ENCODE measurements at regions not wholly inside any gene's neighbourhood (a gene's known extent, or its start where the extent isn't known, plus 50 kb on each side); places are given as distances from the start of the nearest gene placed in this dataset.

DNA sequence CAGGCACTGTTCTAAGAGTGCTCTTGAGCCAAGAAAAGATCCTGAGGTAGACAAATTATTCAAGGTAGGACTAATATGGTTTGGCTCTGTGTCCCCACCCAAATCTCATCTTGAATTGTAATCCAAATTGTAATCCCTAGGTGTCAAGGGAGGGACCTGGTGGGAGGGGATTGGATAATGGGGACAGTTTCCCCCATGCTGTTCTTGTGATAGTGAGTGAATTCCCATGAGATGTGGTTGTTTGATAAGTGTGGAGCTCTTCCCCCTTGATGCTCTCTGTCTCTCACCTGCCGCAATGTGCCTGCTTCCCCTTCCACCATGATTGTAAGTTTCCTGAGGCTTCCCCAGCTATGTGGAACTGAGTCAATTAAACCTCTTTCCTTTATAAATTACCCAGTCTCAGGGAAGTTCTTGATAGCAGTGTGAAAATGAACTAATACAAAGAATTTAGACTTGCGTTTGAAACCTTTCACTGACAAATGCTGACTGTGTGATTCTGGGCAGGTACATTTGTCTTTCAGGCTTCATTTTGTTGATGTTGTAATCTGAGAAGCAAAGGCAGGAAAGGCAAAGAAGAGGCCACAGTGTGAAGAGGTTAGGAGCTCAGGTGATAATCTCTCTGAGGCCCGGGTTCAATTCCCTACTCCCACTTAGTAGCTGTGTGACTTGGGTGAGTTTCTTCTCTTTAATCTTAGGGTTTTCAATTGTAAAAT lies 115.8 kb upstream of the PAX6 start:
- no peak overlapping the region for H3K4me2 ChIP-seq (ENCODE audit: low read length)

GRCh38 chr11:31926106-31926505 lies 115.0 kb upstream of the PAX6 start:
- TF ChIP-seq MXI1 (conservative IDR thresholded peaks at IDR 0.05; ENCODE audit: poor library complexity, severe bottlenecking): no peak
- TF ChIP-seq POLR2AphosphoS5 (IDR thresholded peaks at IDR 0.05): no peak
- TF ChIP-seq, protein P1, sequence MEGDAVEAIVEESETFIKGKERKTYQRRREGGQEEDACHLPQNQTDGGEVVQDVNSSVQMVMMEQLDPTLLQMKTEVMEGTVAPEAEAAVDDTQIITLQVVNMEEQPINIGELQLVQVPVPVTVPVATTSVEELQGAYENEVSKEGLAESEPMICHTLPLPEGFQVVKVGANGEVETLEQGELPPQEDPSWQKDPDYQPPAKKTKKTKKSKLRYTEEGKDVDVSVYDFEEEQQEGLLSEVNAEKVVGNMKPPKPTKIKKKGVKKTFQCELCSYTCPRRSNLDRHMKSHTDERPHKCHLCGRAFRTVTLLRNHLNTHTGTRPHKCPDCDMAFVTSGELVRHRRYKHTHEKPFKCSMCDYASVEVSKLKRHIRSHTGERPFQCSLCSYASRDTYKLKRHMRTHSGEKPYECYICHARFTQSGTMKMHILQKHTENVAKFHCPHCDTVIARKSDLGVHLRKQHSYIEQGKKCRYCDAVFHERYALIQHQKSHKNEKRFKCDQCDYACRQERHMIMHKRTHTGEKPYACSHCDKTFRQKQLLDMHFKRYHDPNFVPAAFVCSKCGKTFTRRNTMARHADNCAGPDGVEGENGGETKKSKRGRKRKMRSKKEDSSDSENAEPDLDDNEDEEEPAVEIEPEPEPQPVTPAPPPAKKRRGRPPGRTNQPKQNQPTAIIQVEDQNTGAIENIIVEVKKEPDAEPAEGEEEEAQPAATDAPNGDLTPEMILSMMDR (IDR thresholded peaks at IDR 0.05; ENCODE audit: poor library complexity, severe bottlenecking): no peak
- no peak for TF ChIP-seq EP300 (conservative IDR thresholded peaks at IDR 0.05; ENCODE audit: poor library complexity, severe bottlenecking)
- TF ChIP-seq SMC3 (conservative IDR thresholded peaks at IDR 0.05; ENCODE audit: poor library complexity): no peak
- Histone ChIP-seq H3K4me2 (ENCODE audit: low read length) (no peak overlapping the region), H3K27me3 (ENCODE audit: insufficient read depth, low read depth, low read length) (no peaks in the 10 kb centered on the region), H3K4me3 (ENCODE audit: low read length) (no peak overlapping the region), H3F3A (ENCODE audit: insufficient read depth, low read length, poor library complexity, severe bottlenecking) (no peaks in the 10 kb centered on the region), H4K20me1 (ENCODE audit: insufficient read depth) (no peaks in the 10 kb centered on the region), H3K79me2 (replicated peaks; ENCODE audit: insufficient read depth, low read length) (no peaks in the 10 kb centered on the region), H3K9me2 (ENCODE audit: insufficient read depth, low read length) (no peaks in the 10 kb centered on the region), H3K36me3 (ENCODE audit: insufficient read depth, low read length) (no peaks in the 10 kb centered on the region), H3K9me3 (ENCODE audit: low read length) (no peaks in the 10 kb centered on the region), H3K27ac (ENCODE audit: low read length) (no peak overlapping the region), H3K9ac (ENCODE audit: low read length) (no peak overlapping the region), H2AFZ (ENCODE audit: low read depth, low read length) (no peak overlapping the region)

More for the DNA sequence above, 115.8 kb upstream of the PAX6 start:
- H3K27me3 ChIP-seq (ENCODE audit: insufficient read depth, low read depth, low read length): no peaks in the 10 kb centered on the region
- H3K9me2 ChIP-seq (ENCODE audit: insufficient read depth, low read length): no peaks in the 10 kb centered on the region
- no peaks in the 10 kb centered on the region for H4K20me1 ChIP-seq (ENCODE audit: insufficient read depth)
- no peak overlapping the region for H3K9ac ChIP-seq (ENCODE audit: low read length)
- H3K9me3 ChIP-seq (ENCODE audit: low read length): no peaks in the 10 kb centered on the region
- H2AFZ ChIP-seq (ENCODE audit: low read depth, low read length): no peak overlapping the region
- H3K27ac ChIP-seq (ENCODE audit: low read length): no peak overlapping the region
- H3K36me3 ChIP-seq (ENCODE audit: insufficient read depth, low read length): no peaks in the 10 kb centered on the region
- H3K79me2 ChIP-seq (replicated peaks; ENCODE audit: insufficient read depth, low read length): no peaks in the 10 kb centered on the region
- no peak overlapping the region for H3K4me3 ChIP-seq (ENCODE audit: low read length)
- TF ChIP-seq EZH2 (IDR thresholded peaks at IDR 0.05; ENCODE audit: borderline replicate concordance, insufficient read depth, low read length, poor library complexity, severe bottlenecking) (no peak), SMC3 (conservative IDR thresholded peaks at IDR 0.05; ENCODE audit: poor library complexity) (no peak), RAD21 (conservative IDR thresholded peaks at IDR 0.05) (no peak), MXI1 (conservative IDR thresholded peaks at IDR 0.05; ENCODE audit: poor library complexity, severe bottlenecking) (no peak), TAF1 (IDR thresholded peaks at IDR 0.05; ENCODE audit: low read depth) (no peak), EP300 (conservative IDR thresholded peaks at IDR 0.05; ENCODE audit: poor library complexity, severe bottlenecking) (no peak), POLR2AphosphoS5 (IDR thresholded peaks at IDR 0.05) (no peak)
- TF ChIP-seq, protein P1 (IDR thresholded peaks at IDR 0.05; ENCODE audit: poor library complexity, severe bottlenecking): no peak
- TF ChIP-seq, protein P2, sequence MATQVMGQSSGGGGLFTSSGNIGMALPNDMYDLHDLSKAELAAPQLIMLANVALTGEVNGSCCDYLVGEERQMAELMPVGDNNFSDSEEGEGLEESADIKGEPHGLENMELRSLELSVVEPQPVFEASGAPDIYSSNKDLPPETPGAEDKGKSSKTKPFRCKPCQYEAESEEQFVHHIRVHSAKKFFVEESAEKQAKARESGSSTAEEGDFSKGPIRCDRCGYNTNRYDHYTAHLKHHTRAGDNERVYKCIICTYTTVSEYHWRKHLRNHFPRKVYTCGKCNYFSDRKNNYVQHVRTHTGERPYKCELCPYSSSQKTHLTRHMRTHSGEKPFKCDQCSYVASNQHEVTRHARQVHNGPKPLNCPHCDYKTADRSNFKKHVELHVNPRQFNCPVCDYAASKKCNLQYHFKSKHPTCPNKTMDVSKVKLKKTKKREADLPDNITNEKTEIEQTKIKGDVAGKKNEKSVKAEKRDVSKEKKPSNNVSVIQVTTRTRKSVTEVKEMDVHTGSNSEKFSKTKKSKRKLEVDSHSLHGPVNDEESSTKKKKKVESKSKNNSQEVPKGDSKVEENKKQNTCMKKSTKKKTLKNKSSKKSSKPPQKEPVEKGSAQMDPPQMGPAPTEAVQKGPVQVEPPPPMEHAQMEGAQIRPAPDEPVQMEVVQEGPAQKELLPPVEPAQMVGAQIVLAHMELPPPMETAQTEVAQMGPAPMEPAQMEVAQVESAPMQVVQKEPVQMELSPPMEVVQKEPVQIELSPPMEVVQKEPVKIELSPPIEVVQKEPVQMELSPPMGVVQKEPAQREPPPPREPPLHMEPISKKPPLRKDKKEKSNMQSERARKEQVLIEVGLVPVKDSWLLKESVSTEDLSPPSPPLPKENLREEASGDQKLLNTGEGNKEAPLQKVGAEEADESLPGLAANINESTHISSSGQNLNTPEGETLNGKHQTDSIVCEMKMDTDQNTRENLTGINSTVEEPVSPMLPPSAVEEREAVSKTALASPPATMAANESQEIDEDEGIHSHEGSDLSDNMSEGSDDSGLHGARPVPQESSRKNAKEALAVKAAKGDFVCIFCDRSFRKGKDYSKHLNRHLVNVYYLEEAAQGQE (IDR thresholded peaks at IDR 0.05; ENCODE audit: borderline replicate concordance): no peak
- no peaks in the 10 kb centered on the region for H3F3A ChIP-seq (ENCODE audit: insufficient read depth, low read length, poor library complexity, severe bottlenecking)

All from neural cell (in vitro differentiated cells).